ENCODE measurements at regions not wholly inside any gene's neighbourhood (a gene's known extent, or its start where the extent isn't known, plus 50 kb on each side); places are given as distances from the start of the nearest gene placed in this dataset.
"Not testable (repeated sequence)": the region's sequence is repeated elsewhere in the genome, so short reads cannot be mapped to it uniquely, and the experiment has no call there.

DNA sequence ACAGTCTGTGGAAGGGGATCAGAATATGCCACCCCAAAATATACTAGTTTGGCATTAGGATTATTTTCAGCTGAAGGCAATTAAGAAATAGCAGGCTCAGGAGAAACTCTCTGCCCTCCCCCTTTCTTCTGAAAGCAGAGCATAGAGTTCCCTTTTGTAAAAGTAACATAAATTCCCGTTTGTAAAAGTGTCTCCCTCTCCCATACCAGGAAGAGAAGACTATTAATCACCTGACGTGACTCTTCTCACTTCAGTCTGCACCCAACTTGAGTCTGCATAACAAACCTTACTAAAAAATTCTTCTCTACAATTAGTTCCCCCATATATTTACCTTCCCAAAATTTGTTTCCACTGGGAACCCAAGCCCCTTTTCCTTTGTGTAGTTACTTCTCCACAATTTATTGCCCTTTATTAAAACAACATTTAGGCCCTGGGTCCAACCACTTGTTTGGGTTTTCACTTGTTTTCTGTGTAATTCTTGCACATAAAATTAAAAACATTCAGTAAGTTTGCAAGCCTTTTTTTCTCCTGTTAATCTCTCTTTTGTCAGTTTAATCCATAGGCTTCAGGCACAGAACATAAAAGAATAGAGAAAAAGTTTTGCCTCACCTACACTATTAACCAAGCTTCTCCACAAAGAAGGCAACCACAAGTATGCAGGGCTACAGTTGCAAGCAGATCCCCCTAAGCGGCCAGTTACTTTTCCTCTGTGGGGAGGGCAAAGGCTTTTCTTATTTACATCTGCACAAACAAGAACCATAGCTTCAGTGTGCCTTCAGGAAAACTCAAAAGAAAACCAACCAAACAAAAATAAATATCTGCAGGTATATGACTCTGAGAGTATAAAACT is 73.8 kb upstream of the EPCAM start:
- no peak for DNase-seq

GRCh38 chr2:47293976-47294375 is 75.1 kb upstream of the EPCAM start:
- DNase-seq: no peak

GRCh38 chr2:47288864-47289263 is 80.2 kb upstream of the EPCAM start:
- no peak for DNase-seq

- no peak for DNase-seq
Observed at GRCh38 chr2:47283659-47284058, 85.5 kb upstream of the EPCAM start.

- no peak for DNase-seq
Observed at GRCh38 chr2:47282621-47283272, 86.4 kb upstream of the EPCAM start.

- DNase-seq: not testable (repeated sequence)
Observed at GRCh38 chr2:47279525-47279924, 89.6 kb upstream of the EPCAM start.

DNA sequence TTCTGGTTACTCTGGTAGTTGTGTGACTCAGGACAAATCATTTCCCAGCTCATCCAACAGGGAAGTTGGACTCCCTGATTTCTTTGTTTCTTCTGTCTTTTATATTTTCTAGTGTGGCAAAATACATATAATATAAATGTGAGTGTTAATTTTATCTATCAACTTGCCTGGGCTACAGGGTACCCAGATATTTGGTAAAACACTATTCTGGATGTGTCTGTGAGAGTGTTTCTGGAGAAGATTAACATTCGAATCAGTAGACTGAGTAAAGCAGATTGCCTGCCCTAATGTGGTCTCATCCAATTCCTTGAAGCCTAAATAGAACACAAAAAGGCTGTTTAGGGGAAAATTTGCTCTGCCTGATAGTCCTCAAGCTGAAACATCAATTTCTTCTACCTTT is 91.1 kb upstream of the EPCAM start:
- DNase-seq: no peak

GRCh38 chr2:47277187-47277586 is 91.9 kb upstream of the EPCAM start:
- DNase-seq: no peak

GRCh38 chr2:47276061-47276460 is 93.0 kb upstream of the EPCAM start:
- no peak for DNase-seq

- no peak for DNase-seq
Observed at GRCh38 chr2:47274054-47274782, 94.9 kb upstream of the EPCAM start.

DNA sequence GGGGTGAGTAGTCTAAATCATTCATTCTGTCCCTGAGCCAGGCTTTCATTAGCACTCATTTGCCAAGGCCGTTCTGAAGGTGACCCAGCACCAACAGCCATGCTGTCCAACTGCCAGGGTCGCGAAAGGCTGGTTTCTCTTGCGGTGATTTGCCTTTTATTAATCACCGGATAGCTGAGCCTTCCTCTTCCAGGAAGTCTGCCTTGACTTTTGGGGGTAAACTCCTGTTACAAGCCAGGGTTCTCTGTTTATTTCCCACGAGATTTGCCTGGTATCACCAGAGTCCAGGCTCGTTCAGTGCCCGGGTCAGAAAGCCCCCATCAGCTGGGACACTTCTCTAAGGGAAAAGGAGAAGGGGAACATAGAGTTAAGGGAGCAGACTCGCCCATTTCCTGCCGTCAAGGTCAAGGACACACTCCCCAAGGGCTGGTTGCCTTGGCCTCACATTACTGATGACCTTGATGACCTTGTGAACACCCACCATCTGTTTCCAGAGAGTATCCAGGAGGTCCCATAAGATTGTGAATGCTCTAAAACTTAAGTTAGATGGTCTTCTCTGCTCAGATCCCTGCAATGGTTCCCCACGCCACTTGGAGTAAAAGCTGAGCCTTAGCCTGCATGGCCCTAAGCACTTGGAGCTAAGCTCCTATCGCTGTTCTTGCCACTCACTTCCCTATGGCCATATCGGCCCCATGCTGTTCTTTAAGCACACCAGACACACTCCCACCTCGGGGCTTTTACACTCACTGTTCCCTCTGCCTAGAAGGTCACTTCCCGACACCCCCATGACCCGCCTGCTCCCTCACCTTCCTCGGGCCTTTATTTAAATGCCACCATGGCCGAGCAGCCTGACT is 96.0 kb upstream of the EPCAM start:
- DNase-seq: no peak

DNA sequence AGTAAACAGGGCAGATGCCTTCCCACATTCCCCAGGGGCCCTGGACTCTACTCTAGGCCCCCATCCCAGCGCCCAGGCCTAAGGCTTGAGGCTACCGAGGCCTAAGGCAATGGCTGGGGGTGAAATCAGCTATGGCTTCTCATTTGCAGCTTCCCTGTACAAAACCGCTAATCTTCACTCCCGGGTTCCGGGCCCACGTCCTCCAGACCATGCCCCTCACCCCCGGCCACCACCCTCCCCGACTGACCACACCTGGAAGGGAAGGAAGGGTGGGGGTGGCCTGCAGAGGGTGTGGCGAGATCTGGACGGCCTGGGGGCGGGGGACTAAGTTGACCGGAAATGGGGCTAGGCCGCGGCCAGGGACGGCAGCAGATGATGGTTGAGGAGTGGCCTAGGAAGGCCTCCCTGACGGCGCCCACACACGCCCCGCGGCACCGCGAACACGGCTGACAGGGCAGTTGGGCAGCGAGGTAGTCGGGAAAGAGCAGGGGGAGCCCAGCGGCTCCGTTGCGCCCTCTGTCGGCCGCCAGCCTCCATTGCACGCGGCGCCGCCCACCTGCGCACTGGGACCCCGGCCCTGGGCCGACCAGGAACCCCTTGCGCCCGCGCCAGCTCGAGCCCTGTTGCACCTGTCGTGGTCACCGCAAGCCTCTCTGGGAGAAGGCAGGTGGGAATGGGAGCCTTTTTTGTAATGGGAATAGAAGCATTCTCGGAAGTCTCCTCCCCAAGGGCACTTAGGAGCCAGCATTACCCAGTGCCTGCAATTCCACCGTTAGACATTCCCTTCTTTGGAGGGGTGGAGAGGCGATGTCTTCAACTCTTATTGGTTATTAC is 95.9 kb upstream of the CALM2 start:
- peak; percentile 46 to 61 for DNase-seq

GRCh38 chr2:47271054-47272000 is 95.0 kb upstream of the CALM2 start:
- DNase-seq: no peak

DNA sequence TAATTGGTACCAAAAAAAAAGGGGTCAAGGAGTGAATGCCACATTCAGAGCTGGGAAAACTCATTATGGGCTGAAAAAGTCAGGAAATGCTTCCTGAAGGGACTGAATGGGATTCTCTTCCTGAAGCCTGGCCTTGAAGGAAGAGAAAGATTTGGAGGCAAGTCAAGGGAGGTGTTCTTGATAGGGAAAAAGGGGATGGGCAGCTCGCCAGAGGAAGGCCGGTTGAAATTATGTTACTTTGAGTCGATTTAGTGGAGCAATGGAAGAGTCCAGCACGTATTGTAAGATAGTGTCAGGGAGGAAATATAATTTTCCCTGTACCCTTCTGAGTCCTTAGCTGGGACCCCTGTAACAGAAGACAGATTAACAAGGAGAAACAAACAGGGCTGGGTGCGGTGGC is 94.1 kb upstream of the CALM2 start:
- no peak for DNase-seq

GRCh38 chr2:47269316-47270232 is 93.3 kb upstream of the CALM2 start:
- DNase-seq: no peak

GRCh38 chr2:47267711-47268086 is 91.4 kb upstream of the CALM2 start:
- no peak for DNase-seq

DNA sequence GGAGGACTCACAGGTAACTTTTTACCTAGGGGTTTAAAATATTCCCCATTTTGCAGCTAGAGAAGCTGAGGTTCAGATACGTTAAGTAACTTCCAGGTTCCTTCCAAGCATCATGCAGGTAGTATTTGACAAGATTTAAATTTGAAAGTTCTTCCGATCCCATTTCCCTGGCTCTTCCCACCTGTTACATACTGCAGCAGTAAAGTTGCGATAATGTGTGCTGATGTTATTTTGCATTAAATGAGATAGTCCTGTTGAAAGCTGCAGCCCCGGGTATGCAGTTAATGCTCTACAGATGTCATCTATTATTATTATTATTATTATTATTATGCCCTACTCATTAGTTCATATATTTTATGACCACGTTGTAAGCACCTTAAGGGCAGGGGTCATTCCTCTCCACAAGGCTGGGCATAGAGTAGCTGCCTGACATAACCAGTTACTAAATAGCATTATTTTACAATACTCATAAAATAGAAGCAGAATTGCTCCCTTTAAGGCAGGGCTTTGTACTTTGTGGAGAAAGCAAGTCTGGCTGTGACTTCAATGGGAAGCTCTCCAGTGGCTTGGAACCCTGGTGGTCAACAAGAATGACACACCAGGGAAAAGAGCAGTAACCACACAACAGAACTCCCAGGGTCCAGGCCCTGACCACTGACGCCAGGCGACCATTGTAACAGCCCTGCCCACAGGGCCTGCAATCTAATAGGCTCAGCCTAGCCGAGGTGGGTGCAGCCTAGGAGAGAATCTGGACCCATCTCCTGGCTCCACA is 90.8 kb upstream of the CALM2 start:
- no peak for DNase-seq

GRCh38 chr2:47265751-47266231 is 89.5 kb upstream of the CALM2 start:
- DNase-seq: no peak

- DNase-seq: no peak
Observed at GRCh38 chr2:47265158-47265557, 88.8 kb upstream of the CALM2 start.
